NCI-H2196 treated with DMSO at 0.1 percent for 48 hours (cell line): ENCODE measurements at regions not wholly inside any gene's neighbourhood (a gene's known extent, or its start where the extent isn't known, plus 50 kb on each side); places are given as distances from the start of the nearest gene placed in this dataset.
"Not testable (repeated sequence)": the region's sequence is repeated elsewhere in the genome, so short reads cannot be mapped to it uniquely, and the experiment has no call there.

Source experiments
- DNase-seq: peaks from one replicate; lab custom pipeline; 2025; ENCODE audit not compliant: unreplicated experiment; lab: John Stamatoyannopoulos, UW

- DNase-seq: no peak
Observed at GRCh38 chr1:60950224-60951063, 131.9 kb upstream of the NFIA start.

DNA sequence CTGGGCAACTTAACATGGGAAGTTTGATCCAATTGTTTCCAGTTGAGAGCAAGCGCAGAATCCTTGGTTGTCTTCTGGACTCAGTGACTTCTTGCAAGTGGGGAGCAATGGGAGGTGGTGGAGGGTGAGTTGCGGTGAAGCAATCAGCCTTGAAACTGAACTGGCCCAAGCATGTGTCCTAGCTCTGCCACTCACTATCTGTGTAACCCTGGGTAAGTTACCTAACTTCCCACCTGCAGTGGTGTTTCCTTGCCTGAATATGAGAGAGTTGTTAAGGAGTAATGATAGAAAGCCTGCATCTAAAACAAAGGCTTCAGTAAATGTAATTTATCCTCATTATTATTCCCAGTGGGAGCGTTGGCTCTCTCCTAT is 132.5 kb upstream of the NFIA start:
- no peak for DNase-seq

DNA sequence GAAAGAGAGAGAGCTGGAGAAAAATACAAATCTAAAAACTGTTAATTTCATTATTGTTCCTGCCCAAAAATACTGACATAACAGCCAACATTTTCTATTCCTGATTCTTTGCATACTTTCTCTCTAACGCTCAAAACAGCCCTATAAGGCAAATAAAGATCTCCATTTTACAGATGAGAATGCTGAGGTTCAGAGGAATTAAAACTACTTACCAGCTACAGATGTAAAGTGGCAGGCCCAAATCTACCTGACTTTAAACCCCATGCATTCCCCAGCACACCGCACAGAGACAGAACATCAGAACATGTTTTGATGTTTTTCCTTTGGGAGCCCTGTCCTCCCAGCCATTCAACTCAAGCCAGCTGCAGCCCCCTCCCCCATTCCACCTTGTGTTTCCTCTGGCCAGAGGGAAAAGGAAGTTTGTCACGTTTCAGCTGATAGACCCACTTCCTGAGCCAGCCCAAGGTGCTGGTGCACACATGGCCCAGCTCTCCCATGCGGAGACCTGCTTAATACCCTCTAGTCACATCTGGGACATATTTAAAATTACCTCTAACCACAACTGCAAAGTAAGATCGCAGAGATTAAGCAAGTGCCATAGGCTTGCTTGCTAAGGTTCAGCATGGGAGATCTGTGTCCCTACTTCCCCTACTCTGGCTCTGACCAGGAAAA is 133.1 kb upstream of the NFIA start:
- no peak for DNase-seq

DNA sequence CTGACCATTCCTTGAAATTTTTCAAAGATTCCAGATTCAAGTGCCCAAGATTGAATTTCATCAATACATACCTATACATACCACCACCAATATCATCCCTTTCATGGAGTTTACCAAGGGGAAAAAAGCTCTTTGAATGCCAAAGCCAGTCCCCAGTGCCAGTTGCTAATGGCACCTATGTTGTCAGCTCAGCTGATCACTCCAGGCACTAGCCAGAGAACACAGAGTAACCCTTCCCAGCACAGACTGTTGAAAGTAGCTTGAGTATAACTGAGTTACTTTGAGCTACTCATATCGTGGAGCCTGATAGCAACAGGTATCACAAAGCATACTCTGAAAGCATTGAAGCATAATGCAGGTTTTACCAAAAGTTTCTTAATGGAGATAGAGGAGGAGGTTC is 133.9 kb upstream of the NFIA start:
- no peak for DNase-seq

DNA sequence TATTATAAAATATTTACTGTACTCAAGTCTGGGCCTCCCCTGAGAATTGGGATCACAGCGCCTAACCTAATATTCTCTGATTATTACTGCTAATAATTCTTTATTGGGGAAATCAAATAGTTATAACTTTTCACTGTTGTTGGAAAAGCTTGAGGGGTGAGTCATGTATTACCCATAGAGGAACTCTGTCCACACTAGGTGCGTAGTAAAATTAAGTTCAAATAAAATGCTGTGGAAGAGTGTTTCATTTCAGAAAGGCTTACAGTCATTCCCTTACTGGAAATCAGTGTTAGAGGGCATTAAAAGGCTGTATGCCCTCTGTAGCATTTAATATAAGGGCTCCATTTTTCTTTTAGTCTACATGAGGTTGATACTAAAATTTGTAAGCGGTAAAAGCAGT is 135.0 kb upstream of the NFIA start:
- DNase-seq: no peak

GRCh38 chr1:60942896-60943638 is 139.3 kb upstream of the NFIA start:
- DNase-seq: no peak

GRCh38 chr1:60942291-60942690 is 140.1 kb upstream of the NFIA start:
- no peak for DNase-seq

DNA sequence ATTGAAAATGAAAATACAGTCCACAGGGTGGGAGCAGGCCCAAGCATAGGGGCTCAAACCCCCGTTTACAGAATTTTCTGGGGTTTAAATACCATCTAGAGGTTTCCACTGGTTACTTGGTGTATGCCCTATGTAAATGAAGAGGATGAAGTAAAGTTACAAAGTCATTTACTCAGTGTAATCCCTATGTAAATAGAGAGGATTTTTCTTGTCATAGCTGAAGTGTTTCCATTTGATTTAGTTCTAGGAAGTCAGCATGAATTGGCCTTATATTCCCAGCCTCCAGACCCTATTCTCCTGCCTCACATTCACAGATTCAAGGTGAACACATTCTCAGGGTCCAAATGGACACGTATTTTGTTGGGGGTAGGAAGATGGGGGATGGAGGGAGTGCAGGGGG is 141.7 kb upstream of the NFIA start:
- not testable (repeated sequence) for DNase-seq

DNA sequence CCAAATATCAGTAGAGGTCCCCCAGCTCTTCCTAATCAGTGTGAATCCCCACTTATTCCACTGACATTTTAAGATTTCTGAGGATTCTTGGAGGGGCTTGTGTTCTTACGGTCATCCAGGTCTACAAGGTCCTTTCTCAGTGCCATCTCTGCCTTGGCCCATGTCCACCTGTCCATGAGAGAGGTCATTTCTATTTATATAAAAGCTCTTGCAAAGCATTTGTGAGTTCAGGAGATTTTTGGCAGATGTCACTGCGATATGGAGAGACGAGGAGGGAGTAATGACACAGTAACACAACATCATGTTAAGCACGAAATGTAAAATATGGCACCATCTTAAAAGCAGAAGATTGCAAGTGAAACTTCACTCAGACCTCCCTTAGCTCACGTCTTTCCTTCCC is 144.6 kb upstream of the NFIA start:
- DNase-seq: no peak

DNA sequence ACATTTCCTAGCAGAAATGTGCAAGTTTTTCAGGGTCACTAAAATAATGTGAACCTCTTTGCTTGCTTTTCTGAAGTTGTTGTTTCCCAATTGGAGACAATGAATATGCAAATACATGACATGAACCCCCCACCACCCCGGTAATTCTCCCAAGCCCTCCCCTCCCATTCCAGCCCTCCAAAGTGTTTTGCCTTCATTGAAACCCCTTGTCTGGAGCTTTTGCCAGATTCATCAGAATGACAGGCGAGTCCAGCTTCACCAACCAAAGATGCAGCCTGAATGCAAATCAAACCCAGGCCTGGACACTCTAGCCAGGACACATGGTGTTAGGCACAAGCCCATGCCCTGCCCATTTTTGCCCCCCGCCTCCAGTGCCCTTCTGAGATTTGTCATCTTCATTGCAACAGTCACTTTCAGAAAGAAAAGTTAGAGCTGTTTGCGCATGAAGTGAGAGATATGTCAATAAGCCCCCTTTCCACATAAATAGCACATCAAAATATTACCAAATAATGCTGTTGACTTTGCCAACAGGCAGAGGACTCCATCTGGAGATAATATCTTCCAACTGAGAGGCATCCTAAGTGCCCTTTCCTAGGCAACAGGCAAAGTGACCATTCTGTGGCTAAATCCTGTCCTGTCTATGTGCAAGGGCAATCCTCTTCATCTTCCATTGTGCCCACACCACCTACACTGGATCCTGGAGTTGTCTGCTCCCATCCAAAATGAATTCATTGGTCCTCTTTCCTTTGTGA is 145.6 kb upstream of the NFIA start:
- no peak for DNase-seq

GRCh38 chr1:60936163-60936562 is 146.2 kb upstream of the NFIA start:
- DNase-seq: no peak

GRCh38 chr1:60935599-60936110 is 146.7 kb upstream of the NFIA start:
- DNase-seq: no peak

- DNase-seq: no peak
Observed at GRCh38 chr1:60930130-60930529, 152.2 kb upstream of the NFIA start.

DNA sequence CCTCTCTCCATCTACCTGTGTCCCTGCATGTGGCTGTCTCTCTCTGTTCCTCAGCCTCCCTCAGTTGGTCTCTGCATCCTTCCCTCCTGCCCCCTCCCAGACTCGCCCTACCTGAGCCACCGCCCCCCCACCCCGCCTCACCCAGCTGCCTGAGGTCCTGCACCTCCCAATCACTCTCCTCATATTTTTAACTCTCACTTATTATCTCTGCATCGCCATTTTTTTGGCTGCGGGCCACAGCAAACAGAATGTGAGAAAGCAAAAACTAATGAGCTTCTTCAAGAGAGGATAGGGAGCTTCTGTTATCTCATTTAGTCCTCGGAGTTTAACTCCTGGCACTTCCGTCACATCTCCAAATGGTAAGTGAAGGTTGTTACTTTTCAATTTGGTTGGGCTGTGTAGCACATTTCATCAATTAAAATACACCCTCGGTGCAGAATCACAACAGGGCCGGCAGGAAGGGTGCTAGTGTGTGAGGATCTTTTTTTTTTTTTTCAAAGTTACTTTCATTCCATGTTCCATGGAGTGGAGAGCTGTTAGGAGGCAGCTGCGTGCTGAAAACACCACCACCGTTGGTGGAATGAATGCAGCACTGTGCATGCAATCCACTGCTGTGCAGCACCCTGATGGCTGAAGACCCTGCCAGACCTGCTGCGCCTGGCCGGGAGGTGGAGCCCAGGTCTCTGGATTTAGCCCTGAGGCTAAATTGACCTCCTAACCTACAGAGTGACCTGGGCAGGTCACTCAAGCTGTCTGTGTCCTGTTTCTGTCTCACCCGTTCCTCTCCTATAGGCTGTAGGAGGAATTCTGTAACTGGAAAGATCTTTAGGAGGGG is 157.2 kb upstream of the NFIA start:
- DNase-seq: no peak

GRCh38 chr1:60924165-60924564 is 158.2 kb upstream of the NFIA start:
- DNase-seq: no peak

DNA sequence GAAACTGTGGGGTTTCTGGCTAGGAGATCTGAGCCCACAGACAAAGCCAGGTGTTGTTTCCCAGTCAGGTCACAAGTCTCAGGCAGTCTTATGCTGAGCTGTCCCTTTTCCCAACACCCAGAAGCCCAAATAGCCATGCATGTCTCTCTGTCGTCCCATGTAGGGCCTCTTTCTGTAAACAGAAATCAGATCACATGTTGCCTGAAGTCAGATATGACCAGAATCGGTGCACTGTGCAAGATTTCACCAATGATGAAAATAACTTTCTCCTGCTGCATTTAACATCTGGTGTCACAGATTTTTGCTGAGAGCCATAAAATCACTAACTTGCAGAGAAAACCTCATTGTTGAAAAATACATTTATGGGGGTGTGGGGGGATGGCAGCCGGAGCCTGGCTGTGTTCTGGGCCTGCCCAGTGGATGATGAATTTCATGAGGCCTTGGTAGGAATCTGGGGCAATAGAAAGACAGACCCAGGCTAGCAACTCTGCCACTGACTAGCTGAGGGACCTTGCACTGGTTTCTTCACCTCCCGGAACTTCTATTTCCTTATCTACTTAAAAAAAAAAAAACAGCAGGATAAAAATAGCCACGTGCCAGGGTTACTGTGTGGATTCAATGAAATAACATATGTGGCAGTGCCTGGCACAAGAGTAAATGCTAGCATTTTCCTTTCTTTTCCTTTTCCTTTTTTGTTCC is 158.8 kb upstream of the NFIA start:
- DNase-seq: no peak

DNA sequence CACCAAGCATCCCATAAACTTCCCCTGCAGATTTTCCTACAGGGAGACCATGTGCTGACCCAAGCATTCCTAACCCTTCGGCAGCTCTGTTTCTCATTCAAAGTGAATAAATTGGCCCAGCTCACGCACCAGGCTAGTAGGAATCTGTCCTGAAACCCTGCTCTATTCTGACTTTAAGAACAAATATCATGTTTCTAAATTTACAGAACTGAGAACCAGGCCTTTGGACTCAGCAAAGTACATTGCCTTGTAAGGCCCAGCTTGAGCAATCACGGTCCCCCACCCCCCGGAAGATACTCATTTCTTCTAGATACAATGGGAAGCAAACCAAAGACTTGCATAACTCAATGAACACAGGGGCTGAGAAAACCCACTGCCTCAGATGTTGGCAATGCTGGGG is 160.1 kb upstream of the NFIA start:
- no peak for DNase-seq

GRCh38 chr1:60921175-60921574 is 161.2 kb upstream of the NFIA start:
- no peak for DNase-seq

DNA sequence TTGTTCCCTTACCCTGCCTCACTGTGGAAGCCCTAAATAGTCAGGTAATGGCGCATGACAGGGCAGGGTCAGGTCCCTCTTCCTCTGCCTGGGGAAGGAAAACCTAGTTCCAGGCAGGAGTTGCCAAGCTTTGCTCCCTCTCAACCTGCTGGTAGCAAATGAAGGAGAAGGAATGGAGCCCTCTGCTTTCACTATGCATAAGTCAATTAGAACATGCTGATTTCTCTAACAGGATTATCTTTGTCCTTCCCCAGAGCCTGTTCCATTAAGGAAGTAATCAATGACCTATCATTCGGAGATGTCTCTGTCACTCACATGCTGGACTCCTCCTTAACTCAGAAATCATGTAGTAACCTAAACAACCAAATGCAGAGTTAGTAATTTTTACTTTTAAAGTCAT is 161.8 kb upstream of the NFIA start:
- DNase-seq: no peak

GRCh38 chr1:60918867-60919266 is 163.5 kb upstream of the NFIA start:
- DNase-seq: no peak
